Activated naive CD4-positive, alpha-beta T cell treated with anti-CD3 and anti-CD28 coated beads, Interleukin-2, amount 10 ng/mL, durations not matched to agents 7 days and 5 days (primary cell): ENCODE measurements at regions not wholly inside any gene's neighbourhood (a gene's known extent, or its start where the extent isn't known, plus 50 kb on each side); places are given as distances from the start of the nearest gene placed in this dataset.

ENCODE experiments used
- CTCF ChIA-PET: fragments of 350-600 bp; sonication (Branson Sonifier 250); formaldehyde crosslinking; loops from one replicate; lab custom pipeline; 2021; ENCODE audit warnings: antibody characterized with exemption; lab: Charles Lee
- DNase-seq: peaks from one replicate; pipeline ENCODE4 v3.0.0-alpha.2; 2020
- H3K27ac Mint-ChIP-seq: one replicate; pipeline ENCODE4 v1.8.0; 2021; ENCODE audit warnings: mild to moderate bottlenecking, moderate library complexity, mixed read lengths
- H3K27me3 Mint-ChIP-seq: one replicate; pipeline ENCODE4 v1.8.0; 2021; ENCODE audit warnings: mild to moderate bottlenecking, mixed read lengths
- H3K36me3 Mint-ChIP-seq: one replicate; pipeline ENCODE4 v1.8.0; 2021; ENCODE audit warnings: mixed read lengths
- H3K4me1 Mint-ChIP-seq: one replicate; pipeline ENCODE4 v1.8.0; 2021; ENCODE audit warnings: mixed read lengths
- H3K4me3 Mint-ChIP-seq: one replicate; pipeline ENCODE4 v1.8.0; 2021; ENCODE audit warnings: mild to moderate bottlenecking, moderate library complexity, mixed read lengths
- H3K9me3 Mint-ChIP-seq: one replicate; pipeline ENCODE4 v1.8.0; 2021; ENCODE audit warnings: mixed read lengths

- Mint-ChIP-seq H3K36me3 (no peaks in the 10 kb centered on the region), H3K27ac (no peak overlapping the region), H3K4me1 (no peaks in the 10 kb centered on the region), H3K27me3 (no peaks in the 10 kb centered on the region), H3K9me3 (no peaks in the 10 kb centered on the region), H3K4me3 (no peak overlapping the region)
- CTCF ChIA-PET, result no interaction called here
- DNase-seq, result no peak
Observed at GRCh38 chr3:113079218-113079961, 88.6 kb downstream of the GTPBP8 start.

GRCh38 chr3:113084777-113085176, 94.0 kb downstream of the GTPBP8 start:
- Mint-ChIP-seq H3K27me3 (no peaks in the 10 kb centered on the region), H3K4me1 (no peaks in the 10 kb centered on the region), H3K27ac (no peak overlapping the region), H3K36me3 (no peaks in the 10 kb centered on the region), H3K9me3 (no peaks in the 10 kb centered on the region), H3K4me3 (no peak overlapping the region)
- CTCF ChIA-PET, result no interaction called here
- no peak for DNase-seq

DNA sequence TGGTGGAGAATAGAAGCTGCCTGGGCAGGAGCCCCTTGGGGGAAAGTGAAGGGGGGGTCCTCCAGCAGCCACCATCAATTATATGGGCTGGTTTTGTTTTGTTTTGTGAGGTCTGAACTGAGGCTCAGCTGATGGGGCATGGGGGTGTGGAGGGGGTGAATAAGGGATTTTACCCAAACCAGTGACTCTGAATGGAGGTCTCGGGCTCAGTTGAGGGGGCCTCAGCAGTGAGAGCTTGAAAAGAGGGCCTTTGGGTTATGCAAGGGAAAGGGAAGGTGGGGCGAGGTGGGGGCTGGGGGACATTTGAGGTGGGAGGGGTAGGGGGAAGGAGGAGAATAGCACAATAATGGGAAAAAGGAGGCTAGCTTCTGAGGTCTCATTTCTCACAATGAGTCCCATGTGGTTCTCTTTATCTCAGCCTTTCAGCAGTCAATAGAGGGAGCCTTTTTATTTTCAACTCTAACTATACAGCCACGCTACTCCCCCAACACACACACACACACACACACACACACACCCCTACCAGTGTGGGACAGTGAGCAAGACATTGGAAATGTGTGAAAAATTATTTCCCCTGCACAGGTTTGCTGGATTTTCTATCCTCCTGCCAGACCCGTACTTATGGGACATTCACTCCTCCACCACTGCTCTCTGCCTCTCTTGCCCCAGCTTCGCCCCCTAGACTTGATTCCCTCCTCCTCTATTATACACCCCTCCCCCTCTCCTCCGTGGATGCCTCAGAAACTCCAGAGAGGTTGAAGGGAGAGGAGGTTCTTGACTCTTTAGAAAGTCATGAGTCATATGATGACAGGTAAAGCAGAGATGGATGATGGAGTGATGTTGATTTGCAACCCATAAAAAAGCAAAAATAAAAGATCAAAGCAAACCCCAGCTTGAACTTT, 96.0 kb downstream of the GTPBP8 start:
- CTCF ChIA-PET, result interaction anchor here (0.6 to 1.0 kb wide), 3 partner anchors 9 to 773 kb away, joined by 3 to 4 read pairs (median 3); no protein-coding TSS in a partner anchor
- Mint-ChIP-seq H3K27me3 (no peaks in the 10 kb centered on the region), H3K9me3 (no peaks in the 10 kb centered on the region), H3K4me1 (no peaks in the 10 kb centered on the region), H3K27ac (no peak overlapping the region), H3K36me3 (no peaks in the 10 kb centered on the region), H3K4me3 (no peak overlapping the region)
- no peak for DNase-seq

- Mint-ChIP-seq H3K36me3 (no peaks in the 10 kb centered on the region), H3K27me3 (no peaks in the 10 kb centered on the region), H3K9me3 (no peaks in the 10 kb centered on the region), H3K27ac (no peak overlapping the region), H3K4me1 (no peaks in the 10 kb centered on the region), H3K4me3 (no peak overlapping the region)
- no peak for DNase-seq
- CTCF ChIA-PET, result no interaction called here
Observed at GRCh38 chr3:113088616-113089015, 97.8 kb downstream of the GTPBP8 start.

DNA sequence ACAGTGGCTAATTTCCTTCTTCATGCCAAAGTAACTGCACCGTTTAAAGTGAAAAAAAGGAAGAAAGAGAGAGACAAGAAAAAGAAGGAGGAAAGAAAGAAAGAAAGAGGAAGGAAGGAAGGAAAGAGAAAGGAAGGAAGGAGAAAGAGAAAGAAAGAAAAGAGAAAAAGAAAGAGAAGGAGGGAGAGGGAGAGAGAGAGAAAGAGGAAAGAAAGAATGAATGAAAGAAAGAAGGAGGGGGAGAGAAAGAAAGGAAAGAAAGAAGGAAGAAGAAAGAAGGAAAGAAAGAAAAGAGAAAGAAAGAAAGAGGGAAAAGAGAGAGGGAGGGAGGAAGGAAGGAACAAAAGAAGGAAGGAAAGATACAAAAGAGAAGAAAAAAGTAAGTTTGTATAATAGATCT, 100.6 kb downstream of the GTPBP8 start:
- H3K9me3 Mint-ChIP-seq, result no peaks in the 10 kb centered on the region
- no peak overlapping the region for H3K27ac Mint-ChIP-seq
- H3K4me1 Mint-ChIP-seq, result no peaks in the 10 kb centered on the region
- CTCF ChIA-PET, result no interaction called here
- no peaks in the 10 kb centered on the region for H3K36me3 Mint-ChIP-seq
- no peaks in the 10 kb centered on the region for H3K27me3 Mint-ChIP-seq
- no peak for DNase-seq
- H3K4me3 Mint-ChIP-seq, result no peak overlapping the region

DNA sequence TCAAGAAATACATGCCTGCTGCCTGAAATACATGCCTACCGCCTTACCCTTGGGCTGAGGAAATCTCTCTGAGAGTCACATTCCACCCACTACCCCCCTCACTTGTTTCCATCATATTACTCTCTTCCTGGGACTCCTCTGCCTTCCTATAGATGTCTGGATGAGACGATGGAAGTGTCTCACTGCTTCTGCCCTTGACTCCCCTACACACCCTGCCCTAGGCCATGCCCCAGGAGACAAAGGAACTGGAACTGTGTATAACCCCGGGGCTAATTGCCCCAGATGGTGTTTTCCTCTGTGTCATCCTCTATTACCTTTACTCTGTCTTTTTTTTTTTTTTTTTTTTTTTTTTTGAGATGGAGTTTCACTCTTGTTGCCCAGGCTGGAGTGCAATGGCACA, 102.0 kb downstream of the GTPBP8 start:
- DNase-seq, result no peak
- CTCF ChIA-PET, result no interaction called here
- Mint-ChIP-seq H3K4me1 (no peaks in the 10 kb centered on the region), H3K9me3 (no peaks in the 10 kb centered on the region), H3K27ac (no peak overlapping the region), H3K4me3 (no peak overlapping the region), H3K27me3 (no peaks in the 10 kb centered on the region), H3K36me3 (no peaks in the 10 kb centered on the region)

GRCh38 chr3:113094337-113095221, 103.8 kb downstream of the GTPBP8 start:
- Mint-ChIP-seq H3K9me3 (no peaks in the 10 kb centered on the region), H3K4me1 (no peaks in the 10 kb centered on the region), H3K36me3 (no peaks in the 10 kb centered on the region), H3K27ac (no peak overlapping the region), H3K4me3 (no peak overlapping the region), H3K27me3 (no peaks in the 10 kb centered on the region)
- CTCF ChIA-PET, result no interaction called here
- DNase-seq, result no peak

GRCh38 chr3:113096188-113096892, 105.6 kb downstream of the GTPBP8 start:
- no peak for DNase-seq
- Mint-ChIP-seq H3K9me3 (no peaks in the 10 kb centered on the region), H3K36me3 (no peaks in the 10 kb centered on the region), H3K4me1 (no peaks in the 10 kb centered on the region), H3K27ac (no peak overlapping the region), H3K27me3 (no peaks in the 10 kb centered on the region), H3K4me3 (no peak overlapping the region)
- CTCF ChIA-PET, result no interaction called here

GRCh38 chr3:113097960-113098447, 107.2 kb downstream of the GTPBP8 start:
- no peaks in the 10 kb centered on the region for H3K27me3 Mint-ChIP-seq
- H3K36me3 Mint-ChIP-seq, result no peaks in the 10 kb centered on the region
- H3K4me3 Mint-ChIP-seq, result no peak overlapping the region
- DNase-seq, result no peak
- CTCF ChIA-PET, result no interaction called here
- no peaks in the 10 kb centered on the region for H3K4me1 Mint-ChIP-seq
- H3K27ac Mint-ChIP-seq, result no peak overlapping the region
- H3K9me3 Mint-ChIP-seq, result no peaks in the 10 kb centered on the region

DNA sequence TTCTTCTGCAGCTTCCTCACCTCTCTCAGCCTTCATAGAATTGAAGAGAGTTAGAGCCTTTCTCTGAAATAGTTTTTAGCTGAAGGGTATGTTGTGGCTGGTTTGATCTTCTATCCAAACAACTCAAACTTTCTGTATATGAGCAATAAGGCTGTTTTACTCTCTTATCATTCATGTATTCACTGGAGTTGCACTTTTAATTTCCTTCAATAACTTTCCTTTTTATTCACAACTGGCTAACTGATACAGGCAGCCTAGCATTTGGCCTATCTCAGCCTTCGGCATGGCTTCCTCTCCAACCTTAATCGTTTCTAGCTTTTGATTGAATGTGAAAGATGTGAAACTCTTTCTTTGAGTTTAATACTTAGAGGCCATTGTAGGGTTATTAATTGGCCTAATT, 109.3 kb downstream of the GTPBP8 start:
- no peak overlapping the region for H3K4me3 Mint-ChIP-seq
- H3K9me3 Mint-ChIP-seq, result no peaks in the 10 kb centered on the region
- no peak for DNase-seq
- H3K27me3 Mint-ChIP-seq, result no peaks in the 10 kb centered on the region
- no peak overlapping the region for H3K27ac Mint-ChIP-seq
- CTCF ChIA-PET, result no interaction called here
- no peaks in the 10 kb centered on the region for H3K4me1 Mint-ChIP-seq
- no peaks in the 10 kb centered on the region for H3K36me3 Mint-ChIP-seq

DNA sequence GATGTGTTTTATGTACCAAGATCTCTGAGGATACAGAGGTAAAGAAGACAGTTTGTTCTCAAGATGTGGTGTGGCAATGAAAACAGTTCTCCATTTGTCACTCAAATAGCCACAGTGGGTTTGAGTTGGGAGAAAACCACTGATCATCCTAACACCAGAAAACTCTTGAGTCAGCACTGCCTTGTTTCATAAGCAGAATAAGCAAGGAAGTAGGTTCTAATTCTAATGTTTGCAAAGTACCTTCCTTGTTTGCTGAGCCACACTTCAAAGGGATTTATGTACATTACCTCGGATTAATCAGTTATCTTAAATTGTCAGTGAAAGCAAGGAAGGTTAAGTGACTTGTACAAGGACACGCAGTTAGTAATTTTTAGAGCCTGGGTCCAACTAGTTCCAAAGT, 107.8 kb upstream of the BOC start:
- no peak overlapping the region for H3K27ac Mint-ChIP-seq
- no peak overlapping the region for H3K4me3 Mint-ChIP-seq
- no peaks in the 10 kb centered on the region for H3K9me3 Mint-ChIP-seq
- H3K4me1 Mint-ChIP-seq, result no peaks in the 10 kb centered on the region
- no peaks in the 10 kb centered on the region for H3K27me3 Mint-ChIP-seq
- H3K36me3 Mint-ChIP-seq, result no peaks in the 10 kb centered on the region
- CTCF ChIA-PET, result no interaction called here
- DNase-seq, result no peak

DNA sequence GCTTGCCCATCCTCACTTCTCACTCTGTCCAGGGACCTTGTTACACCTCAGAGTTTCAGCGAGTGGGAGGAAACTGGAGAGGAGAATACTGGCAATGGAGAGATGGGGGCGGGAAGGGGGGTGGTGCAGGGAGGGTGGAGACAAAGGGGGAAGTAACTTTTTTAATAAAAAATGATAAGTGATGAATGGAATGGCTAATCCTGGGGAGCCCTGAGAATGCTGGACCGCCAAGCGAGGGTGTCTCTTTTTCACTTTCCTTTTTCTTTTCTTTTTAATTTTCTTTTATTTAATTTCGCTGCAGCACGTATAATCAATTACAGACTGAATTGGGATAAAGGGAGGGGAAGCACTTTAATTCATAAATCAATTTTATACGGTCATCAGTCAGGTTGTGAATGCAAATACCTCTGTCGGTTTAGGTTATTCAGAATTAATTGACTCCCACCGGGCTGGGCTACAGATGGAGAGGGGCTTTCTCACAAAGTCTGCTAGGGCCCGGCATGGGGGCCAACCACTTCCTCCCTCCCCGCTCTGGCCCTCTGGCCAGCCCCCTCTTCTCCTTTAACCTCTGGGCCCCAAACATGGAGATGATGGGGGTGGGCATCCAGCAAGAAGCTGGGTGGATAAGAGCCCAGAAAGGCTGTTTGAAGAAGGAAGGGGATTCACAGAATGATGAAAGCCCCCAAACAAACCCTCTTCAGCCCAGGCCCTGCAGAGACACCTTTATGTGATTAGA, 106.8 kb upstream of the BOC start:
- CTCF ChIA-PET, result no interaction called here
- H3K9me3 Mint-ChIP-seq, result no peaks in the 10 kb centered on the region
- no peak for DNase-seq
- H3K4me1 Mint-ChIP-seq, result no peaks in the 10 kb centered on the region
- H3K36me3 Mint-ChIP-seq, result no peaks in the 10 kb centered on the region
- H3K27ac Mint-ChIP-seq, result no peak overlapping the region
- H3K4me3 Mint-ChIP-seq, result no peak overlapping the region
- H3K27me3 Mint-ChIP-seq, result no peaks in the 10 kb centered on the region

GRCh38 chr3:113105093-113105449, 106.3 kb upstream of the BOC start:
- no peak overlapping the region for H3K27ac Mint-ChIP-seq
- no peaks in the 10 kb centered on the region for H3K4me1 Mint-ChIP-seq
- no peaks in the 10 kb centered on the region for H3K9me3 Mint-ChIP-seq
- no peak overlapping the region for H3K4me3 Mint-ChIP-seq
- no peak for DNase-seq
- no peaks in the 10 kb centered on the region for H3K27me3 Mint-ChIP-seq
- CTCF ChIA-PET, result no interaction called here
- H3K36me3 Mint-ChIP-seq, result no peaks in the 10 kb centered on the region
